ENCODE measurements at regions not wholly inside any gene's neighbourhood (a gene's known extent, or its start where the extent isn't known, plus 50 kb on each side); places are given as distances from the start of the nearest gene placed in this dataset.

- no peak overlapping the region for H2AFZ ChIP-seq (ENCODE audit: insufficient read depth, low read depth, low read length, poor library complexity, severe bottlenecking)
- H3K4me2 ChIP-seq (replicated peaks; ENCODE audit: extremely low read depth, low read length, poor library complexity, severe bottlenecking): no peak overlapping the region
- H3K27ac Mint-ChIP-seq: no peak overlapping the region
- no peak overlapping the region for H3K4me3 ChIP-seq (replicated peaks in 1 of 3; ENCODE audit: low read depth in 2 of 3, low read length in 3 of 3)
- no peak for DNase-seq
- no peaks in the 10 kb centered on the region for H4K20me1 ChIP-seq (ENCODE audit: insufficient read depth, low read length)
- H3K4me1 Mint-ChIP-seq: no peaks in the 10 kb centered on the region
- no peak overlapping the region for H3K4me3 Mint-ChIP-seq
- H3K9ac ChIP-seq (ENCODE audit: insufficient read depth, low read length, poor library complexity, severe bottlenecking): no peak overlapping the region
- no peaks in the 10 kb centered on the region for H3K79me2 ChIP-seq (ENCODE audit: insufficient read depth, low read length)
- H3K27ac ChIP-seq (ENCODE audit: low read depth in 1 of 2, low read length in 2 of 2): no peak overlapping the region
- H3K9me3 ChIP-seq (replicated peaks in 1 of 2; ENCODE audit: control insufficient read depth in 1 of 2, insufficient read depth in 1 of 2, low read length in 2 of 2): no peaks in the 10 kb centered on the region
- no peak for TF ChIP-seq CTCF (IDR thresholded peaks at IDR 0.05)
- no peaks in the 10 kb centered on the region for H3K4me1 ChIP-seq (ENCODE audit: control insufficient read depth in 1 of 2, insufficient read depth in 2 of 2, low read length in 2 of 2)
- intact Hi-C loops (cut with micrococcal nuclease): no loop called here
- 84% methylated on average over 4 of the region's 7 CpGs for WGBS (ENCODE audit: insufficient coverage)
- H3K9me3 Mint-ChIP-seq: peaks cover 0 to 6% (median 2%) of the 10 kb centered on the region in 7 donors
- no peaks in the 10 kb centered on the region for H3K36me3 Mint-ChIP-seq
- no peaks in the 10 kb centered on the region for H3K27me3 Mint-ChIP-seq (ENCODE audit: low read depth in 3 of 3)
- no peaks in the 10 kb centered on the region for H3K27me3 ChIP-seq (ENCODE audit: control insufficient read depth in 2 of 2, insufficient read depth in 2 of 2, low read length in 2 of 2)
- no peaks in the 10 kb centered on the region for H3K36me3 ChIP-seq (replicated peaks in 1 of 2; ENCODE audit: control insufficient read depth in 1 of 2, insufficient read depth in 2 of 2, low read length in 2 of 2)
Measured at GRCh38 chr2:188207554-188207953, 84.1 kb upstream of the GULP1 start.

GRCh38 chr2:188209218-188209617 is 82.5 kb upstream of the GULP1 start:
- Histone ChIP-seq H3K79me2 (ENCODE audit: insufficient read depth, low read length) (no peaks in the 10 kb centered on the region), H4K20me1 (ENCODE audit: insufficient read depth, low read length) (no peaks in the 10 kb centered on the region), H3K9me3 (replicated peaks in 1 of 2; ENCODE audit: control insufficient read depth in 1 of 2, insufficient read depth in 1 of 2, low read length in 2 of 2) (no peaks in the 10 kb centered on the region), H3K27ac (ENCODE audit: low read depth in 1 of 2, low read length in 2 of 2) (no peak overlapping the region), H2AFZ (ENCODE audit: insufficient read depth, low read depth, low read length, poor library complexity, severe bottlenecking) (no peak overlapping the region), H3K4me3 (replicated peaks in 1 of 3; ENCODE audit: low read depth in 2 of 3, low read length in 3 of 3) (no peak overlapping the region), H3K27me3 (ENCODE audit: control insufficient read depth in 2 of 2, insufficient read depth in 2 of 2, low read length in 2 of 2) (no peaks in the 10 kb centered on the region), H3K4me1 (ENCODE audit: control insufficient read depth in 1 of 2, insufficient read depth in 2 of 2, low read length in 2 of 2) (no peaks in the 10 kb centered on the region), H3K9ac (ENCODE audit: insufficient read depth, low read length, poor library complexity, severe bottlenecking) (no peak overlapping the region), H3K36me3 (replicated peaks in 1 of 2; ENCODE audit: control insufficient read depth in 1 of 2, insufficient read depth in 2 of 2, low read length in 2 of 2) (no peaks in the 10 kb centered on the region), H3K4me2 (replicated peaks; ENCODE audit: extremely low read depth, low read length, poor library complexity, severe bottlenecking) (no peak overlapping the region)
- peaks cover 0 to 5% (median 0%) of the 10 kb centered on the region in 3 donors for H3K27me3 Mint-ChIP-seq (ENCODE audit: low read depth in 3 of 3)
- no peak for DNase-seq
- no peak for TF ChIP-seq CTCF (IDR thresholded peaks at IDR 0.05)
- peaks cover 0 to 6% (median 2%) of the 10 kb centered on the region in 7 donors for H3K9me3 Mint-ChIP-seq
- H3K27ac Mint-ChIP-seq: no peak overlapping the region
- no peaks in the 10 kb centered on the region for H3K36me3 Mint-ChIP-seq
- no peaks in the 10 kb centered on the region for H3K4me1 Mint-ChIP-seq
- no peak overlapping the region for H3K4me3 Mint-ChIP-seq
- intact Hi-C loops (cut with micrococcal nuclease): no loop called here

Data from CD14-positive monocyte (primary cell).